ENCODE measurements at regions not wholly inside any gene's neighbourhood (a gene's known extent, or its start where the extent isn't known, plus 50 kb on each side); places are given as distances from the start of the nearest gene placed in this dataset.

GRCh38 chr12:29902043-29902442, 118.3 kb upstream of the TMTC1 start:
- no peak for TF ChIP-seq CTCF (IDR thresholded peaks at IDR 0.05; ENCODE audit: low read depth, low read length)
- no peak for DNase-seq (ENCODE audit: extremely low read depth, low read depth)

GRCh38 chr12:29901585-29901984, 117.8 kb upstream of the TMTC1 start:
- TF ChIP-seq CTCF (IDR thresholded peaks at IDR 0.05; ENCODE audit: low read depth, low read length): peak; percentile 16
- DNase-seq (ENCODE audit: extremely low read depth, low read depth): no peak

- no peak for TF ChIP-seq CTCF (IDR thresholded peaks at IDR 0.05; ENCODE audit: low read depth, low read length)
- DNase-seq (ENCODE audit: extremely low read depth, low read depth): no peak
These were observed 115.6 kb upstream of the TMTC1 start for GRCh38 chr12:29899212-29899931.

- TF ChIP-seq CTCF (IDR thresholded peaks at IDR 0.05; ENCODE audit: low read depth, low read length): no peak
- DNase-seq (ENCODE audit: extremely low read depth, low read depth): no peak
These were observed 112.2 kb upstream of the TMTC1 start for GRCh38 chr12:29895966-29896365.

GRCh38 chr12:29893002-29893401, 109.3 kb upstream of the TMTC1 start:
- no peak for TF ChIP-seq CTCF (IDR thresholded peaks at IDR 0.05; ENCODE audit: low read depth, low read length)
- no peak for DNase-seq (ENCODE audit: extremely low read depth, low read depth)

- DNase-seq (ENCODE audit: extremely low read depth, low read depth): no peak
- no peak for TF ChIP-seq CTCF (IDR thresholded peaks at IDR 0.05; ENCODE audit: low read depth, low read length)
These were observed 108.0 kb upstream of the TMTC1 start for GRCh38 chr12:29891792-29892191.

- peak; percentile 45 for TF ChIP-seq CTCF (IDR thresholded peaks at IDR 0.05; ENCODE audit: low read depth, low read length)
- DNase-seq (ENCODE audit: extremely low read depth, low read depth): peak; percentile 14
These were observed 106.0 kb upstream of the TMTC1 start for GRCh38 chr12:29889737-29890136.

All from AG09319 (cell line).